Sciatic nerve (tissue), 2 donors: ENCODE measurements at regions not wholly inside any gene's neighbourhood (a gene's known extent, or its start where the extent isn't known, plus 50 kb on each side); places are given as distances from the start of the nearest gene placed in this dataset.

Experiments
- ATAC-seq: fragments of 200-7000 bp; cut with Tn5 transposase; one replicate; pipeline ENCODE4 v1.9.1; 2020; ENCODE audit warnings: mild to moderate bottlenecking, moderate library complexity
- DNase-seq: peaks from one replicate; pipeline ENCODE4 v3.0.0-alpha.2; 2020; ENCODE audit warnings: low spot score
- intact Hi-C: fragments of 100-400 bp; cut with DNase I; formaldehyde crosslinking; loops from one replicate; pipeline ENCODE4 v1.14.2; 2022
- donor health status: DM: no; HTN: no; CAD: no.
- donor health status: DM: no; HTN: no; CAD: no.

DNA sequence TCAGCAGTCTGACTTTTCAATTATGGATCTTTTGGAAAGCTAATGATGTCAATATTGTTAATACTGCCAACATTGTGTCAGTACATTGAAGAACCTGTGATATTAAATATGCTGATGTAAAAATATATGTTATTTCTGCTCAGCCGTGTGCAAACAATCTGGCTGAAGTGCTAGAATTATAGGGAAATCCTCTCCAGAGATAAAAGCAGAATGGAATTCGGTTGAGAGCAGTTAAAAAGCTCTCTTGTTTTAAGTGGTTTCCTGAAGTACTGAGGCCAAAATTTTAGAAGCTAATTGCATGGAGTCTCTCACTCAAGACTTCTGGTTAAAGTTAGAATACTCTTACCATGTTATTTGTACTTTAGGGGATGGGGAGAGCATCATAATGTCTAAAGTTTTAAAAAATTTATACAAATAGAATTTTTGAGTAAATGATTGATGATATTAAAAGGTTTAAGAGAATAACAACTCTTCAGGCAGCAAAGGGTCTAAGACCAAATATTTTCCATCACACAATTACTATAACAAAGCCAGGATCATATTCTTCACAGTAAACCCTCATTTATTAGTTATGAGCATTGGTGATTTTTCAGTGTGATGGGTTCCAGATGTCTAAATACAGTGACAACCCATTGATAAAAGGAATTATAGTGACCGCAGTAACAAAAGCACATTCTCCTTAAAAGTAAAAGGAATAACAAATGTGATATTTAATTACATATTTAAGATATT is 834.2 kb upstream of the CXADR start:
- DNase-seq (no peak), ATAC-seq (peak; percentile 55)
- intact Hi-C loops, result no loop called here

DNA sequence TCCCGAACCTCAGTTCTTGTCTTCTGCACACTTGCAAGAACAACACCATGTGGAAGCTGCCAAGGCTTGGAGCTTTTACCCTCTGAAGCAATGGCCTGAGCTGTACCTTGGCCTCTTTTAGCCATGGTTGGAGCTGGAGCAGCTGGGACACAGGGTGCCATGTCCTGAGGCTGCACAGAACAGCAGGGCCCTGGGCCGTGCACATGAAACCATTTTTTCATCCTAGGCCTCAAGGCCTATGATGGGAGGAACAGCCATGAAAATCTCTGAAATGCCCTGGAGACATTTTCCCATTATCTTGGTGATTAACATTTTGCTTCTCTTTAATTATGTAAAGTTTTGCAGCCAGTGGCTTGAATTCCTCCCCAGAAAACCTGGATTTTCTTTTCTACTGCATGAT is 817.8 kb upstream of the CXADR start:
- intact Hi-C loops, result no loop called here
- DNase-seq (no peak), ATAC-seq (no peak)

DNA sequence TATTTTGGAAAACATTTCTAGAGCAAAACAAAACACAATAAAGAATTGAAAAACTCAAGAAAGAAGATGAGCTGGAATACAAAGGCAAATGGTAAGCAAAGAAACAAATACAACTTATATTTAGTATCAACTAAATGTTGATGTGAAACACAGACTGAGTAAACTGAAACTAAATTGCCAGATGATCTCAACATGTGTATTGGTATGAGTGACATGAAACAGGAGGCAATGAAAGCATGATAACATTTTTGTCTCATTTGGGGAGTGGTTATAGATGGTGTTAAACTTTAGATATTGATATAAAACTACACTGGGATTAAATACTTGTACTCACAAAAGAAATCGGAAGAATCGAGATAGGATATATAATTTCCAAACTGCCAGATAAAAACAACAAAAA is 805.6 kb upstream of the CXADR start:
- DNase-seq (no peak), ATAC-seq (no peak)
- intact Hi-C loops, result loop anchor here (5.0 kb wide), 1 partner anchor 1880 kb away; no protein-coding TSS in a partner anchor

DNA sequence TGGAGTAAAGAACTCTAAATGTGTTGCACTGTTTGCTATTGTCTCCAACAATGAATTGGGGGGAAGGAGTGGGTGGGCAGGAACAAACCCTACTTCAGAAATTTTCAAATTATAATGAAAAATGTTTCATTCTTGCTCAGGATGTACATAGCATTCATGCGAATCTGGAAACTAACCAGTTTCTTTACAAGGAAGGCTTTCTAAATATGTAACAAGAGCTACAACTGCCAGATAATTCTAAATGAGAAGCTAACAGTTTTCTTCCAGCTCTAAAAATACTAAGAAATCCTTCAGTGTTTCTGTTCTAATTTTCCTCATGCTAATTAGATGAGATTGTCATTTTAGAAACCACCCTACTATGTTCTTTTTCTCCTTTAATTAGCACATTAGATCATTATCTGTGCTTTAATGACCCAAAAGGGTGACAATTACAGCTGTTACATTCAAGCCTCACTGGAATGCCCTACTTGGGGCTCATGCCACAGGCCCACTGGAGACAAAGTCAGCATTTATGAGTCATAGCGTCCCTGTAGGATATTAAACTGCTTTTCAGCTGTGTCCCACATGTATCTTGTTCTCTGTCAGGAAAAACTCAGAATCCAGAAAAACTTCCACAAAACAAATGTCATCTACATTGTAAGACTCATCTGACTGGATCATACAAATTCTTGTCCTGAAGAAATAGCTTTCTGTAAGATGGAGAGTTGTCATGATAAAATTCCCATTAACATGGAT is 804.6 kb upstream of the CXADR start:
- ATAC-seq (peak; percentile 62), DNase-seq (no peak)
- intact Hi-C loops, result loop anchor here (5.0 kb wide), 1 partner anchor 1881 kb away; no protein-coding TSS in a partner anchor

DNA sequence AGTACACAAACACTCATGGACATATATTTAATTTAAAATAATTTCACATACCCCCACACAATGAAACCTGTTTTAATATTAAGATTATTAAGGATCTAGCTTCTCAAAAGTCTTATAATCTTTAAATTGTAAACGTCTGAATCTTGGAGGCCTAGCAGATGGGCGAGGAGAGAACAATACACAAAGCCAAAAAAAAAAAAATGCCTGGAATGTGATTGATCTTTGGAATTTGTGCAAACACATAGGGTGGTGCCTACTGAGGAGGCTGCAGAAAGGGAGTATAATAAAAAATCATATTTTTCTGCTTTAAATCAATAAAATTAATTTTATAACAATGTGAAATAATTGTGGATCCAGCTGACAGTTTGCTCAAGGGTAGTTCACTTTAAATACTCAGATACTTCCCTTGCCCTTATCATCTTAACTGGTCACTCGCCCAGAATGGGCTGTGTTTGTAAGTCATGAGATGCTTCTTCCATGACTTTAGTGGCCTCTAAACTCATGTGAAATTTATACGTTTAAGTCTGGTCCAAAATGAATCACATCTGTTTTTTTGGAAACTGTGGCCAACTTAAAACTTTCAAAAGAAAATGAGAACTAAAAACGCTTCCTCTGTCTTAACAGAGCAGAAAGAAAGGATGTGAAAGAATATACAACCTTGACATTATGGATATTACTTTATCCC is 802.8 kb upstream of the CXADR start:
- DNase-seq, result no peak
- ATAC-seq, result peak; percentile 51
- intact Hi-C loops, result loop anchor here (5.0 kb wide), 1 partner anchor 1883 kb away; no protein-coding TSS in a partner anchor

DNA sequence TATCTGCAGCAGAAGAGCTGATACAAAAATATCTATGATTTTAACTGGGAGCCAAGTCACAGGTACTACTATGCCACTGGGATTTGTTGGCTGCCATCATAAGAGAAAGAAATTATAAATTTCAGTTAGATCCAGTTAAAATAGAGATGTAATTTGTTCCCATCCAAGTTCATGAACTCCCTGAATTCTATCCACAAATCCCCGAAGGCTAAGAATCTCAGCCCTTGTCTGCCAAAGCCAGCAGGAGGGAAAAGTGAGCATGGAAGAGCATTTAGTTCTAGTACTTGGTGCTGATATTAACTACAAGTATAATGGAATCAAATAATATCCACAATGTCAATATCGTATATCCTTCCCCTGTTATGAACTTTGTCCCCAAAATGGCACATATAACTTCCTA is 801.1 kb upstream of the CXADR start:
- ATAC-seq, result peak; percentile 66
- intact Hi-C loops, result no loop called here
- DNase-seq, result no peak

DNA sequence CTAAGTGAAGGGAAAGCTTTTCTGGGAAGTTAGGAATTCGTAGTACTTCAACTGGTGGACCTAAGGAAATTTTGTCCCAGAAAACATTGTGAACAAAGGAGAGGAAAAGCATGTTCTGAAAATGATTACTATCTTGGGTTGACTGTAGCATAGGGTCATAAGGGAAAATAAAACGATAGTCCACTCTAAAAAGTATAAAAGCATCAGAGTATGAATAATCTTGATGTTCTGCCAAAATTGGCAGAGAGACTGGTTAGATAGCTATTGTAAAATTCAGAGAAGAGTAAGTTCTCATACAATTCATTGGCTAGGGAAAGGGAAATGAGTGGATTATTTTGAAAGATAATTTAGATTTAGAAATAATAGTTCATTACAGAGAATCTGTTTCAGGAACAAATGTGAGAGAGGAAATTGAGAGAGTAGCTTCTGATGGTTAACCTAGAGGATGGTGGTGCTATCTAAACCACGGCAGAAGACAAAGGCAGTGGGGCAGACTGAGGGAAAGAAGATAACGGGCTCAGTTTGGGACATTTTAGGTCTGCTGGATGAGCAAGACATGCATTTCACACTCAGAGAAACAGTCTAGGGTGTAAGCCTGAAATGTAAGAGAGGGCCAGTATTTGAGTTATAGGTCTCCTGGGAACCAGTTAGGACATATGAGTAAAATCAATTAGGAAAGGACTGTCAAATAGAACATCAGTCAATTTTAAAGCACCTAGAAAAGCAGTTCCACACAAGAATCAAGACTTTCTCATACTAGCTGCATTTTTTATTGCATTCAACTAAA is 799.3 kb upstream of the CXADR start:
- intact Hi-C loops, result no loop called here
- peak; percentile 31 for ATAC-seq
- DNase-seq, result no peak

DNA sequence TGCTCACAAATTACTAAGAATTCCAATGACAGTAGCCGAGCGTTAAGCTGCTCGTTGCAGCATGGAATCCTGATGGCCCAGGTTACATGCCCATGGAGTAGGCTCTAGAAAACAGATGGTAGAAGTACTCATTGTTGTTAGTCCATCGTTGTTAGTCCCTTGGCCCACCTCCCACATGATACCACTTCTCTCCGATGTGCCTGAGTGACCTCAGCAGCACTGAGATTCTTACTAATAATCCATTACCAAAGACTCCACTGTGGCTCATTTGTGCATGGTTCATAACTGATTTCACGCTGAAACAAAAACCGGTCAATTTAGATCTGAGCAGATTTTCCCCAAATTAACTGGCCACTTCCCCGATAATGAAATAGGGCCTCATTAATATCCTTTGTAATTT is 772.3 kb upstream of the CXADR start:
- intact Hi-C loops, result no loop called here
- ATAC-seq (no peak), DNase-seq (no peak)

DNA sequence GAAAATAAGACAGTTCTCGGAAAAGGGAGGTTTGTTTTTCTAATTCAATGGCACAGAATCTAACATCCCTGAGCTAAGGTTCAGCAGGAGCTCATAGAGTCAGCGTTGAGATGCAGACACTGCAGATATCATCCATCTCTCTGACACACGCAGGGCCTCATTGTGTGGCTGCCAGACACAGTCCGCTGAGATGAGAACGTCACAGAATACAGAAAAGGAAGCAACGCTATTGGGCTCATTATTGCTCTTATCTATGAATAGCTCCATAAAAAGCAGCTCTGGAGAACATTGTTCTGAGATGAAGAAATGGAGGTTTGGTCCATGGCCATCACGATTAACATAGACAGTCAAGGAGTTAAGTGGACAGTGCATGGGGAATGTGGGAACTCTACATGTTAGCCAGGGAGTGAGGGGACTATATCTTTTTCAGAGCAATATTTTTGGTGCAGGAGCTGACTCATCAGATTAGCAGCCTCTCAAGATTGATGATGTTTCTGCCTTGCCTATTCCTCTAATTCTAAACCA is 771.6 kb upstream of the CXADR start:
- no peak for DNase-seq
- intact Hi-C loops, result no loop called here
- no peak for ATAC-seq

DNA sequence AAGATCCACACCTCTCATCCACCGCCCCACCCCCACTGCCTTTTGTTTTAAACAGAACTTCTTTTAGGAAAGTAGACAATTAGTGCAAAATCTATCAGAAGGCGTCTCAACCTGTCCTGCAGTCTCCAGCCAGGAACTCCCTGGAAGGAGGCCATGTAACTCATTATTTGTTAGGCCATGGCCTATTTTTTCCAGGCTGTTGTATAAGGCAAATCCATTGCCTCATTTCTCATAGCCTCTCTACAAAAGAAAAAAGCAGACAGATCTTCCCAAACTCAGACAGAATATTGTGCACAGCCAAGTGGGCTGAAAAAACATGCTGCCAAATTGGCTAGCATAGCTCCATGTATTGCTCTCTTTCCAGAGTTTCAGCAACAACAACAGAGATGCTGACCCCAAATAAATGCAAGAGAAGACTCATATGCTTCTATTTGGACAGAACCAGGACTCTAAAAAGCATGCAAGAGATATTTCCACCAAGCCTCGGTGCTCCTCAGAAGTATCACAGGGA is 770.7 kb upstream of the CXADR start:
- DNase-seq (no peak), ATAC-seq (peak; percentile 68)
- intact Hi-C loops, result no loop called here

DNA sequence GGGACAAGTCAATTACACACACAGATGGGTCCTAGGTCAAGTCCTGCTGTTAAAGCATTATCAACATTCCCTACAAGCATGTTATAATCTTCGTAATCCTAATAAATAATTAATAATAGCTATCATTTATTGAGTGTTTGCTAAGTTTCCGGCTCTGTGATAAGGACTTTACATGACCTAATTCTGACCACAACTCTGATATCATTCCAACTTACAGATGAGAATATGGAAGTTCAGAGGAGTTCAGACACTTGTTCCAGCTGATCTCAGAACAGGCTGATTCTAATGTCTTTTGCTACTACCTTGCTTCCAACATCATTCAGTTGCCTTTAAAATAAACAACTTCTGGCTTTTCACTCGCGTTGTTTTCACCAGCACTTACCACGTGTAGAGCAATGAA is 770.1 kb upstream of the CXADR start:
- ATAC-seq, result no peak
- intact Hi-C loops, result no loop called here
- no peak for DNase-seq

DNA sequence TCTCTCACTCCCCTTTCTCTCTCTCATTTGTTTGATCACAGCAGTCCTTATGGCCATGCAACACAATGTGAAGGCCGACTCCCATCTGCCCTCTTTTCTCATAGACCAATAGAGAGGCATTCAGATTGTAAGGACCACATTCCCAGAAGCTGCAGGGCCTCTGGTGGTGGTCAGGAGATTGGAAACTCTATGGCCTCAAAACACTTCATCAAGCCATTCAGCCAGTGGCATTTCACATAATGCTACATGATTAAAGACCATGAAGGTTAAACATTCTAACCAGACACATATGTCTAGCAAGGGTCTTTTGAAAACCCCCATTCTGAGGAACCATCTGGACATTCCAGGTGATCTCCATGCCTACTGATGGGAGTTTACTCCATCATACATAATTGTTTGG is 769.5 kb upstream of the CXADR start:
- no peak for ATAC-seq
- intact Hi-C loops, result no loop called here
- no peak for DNase-seq

DNA sequence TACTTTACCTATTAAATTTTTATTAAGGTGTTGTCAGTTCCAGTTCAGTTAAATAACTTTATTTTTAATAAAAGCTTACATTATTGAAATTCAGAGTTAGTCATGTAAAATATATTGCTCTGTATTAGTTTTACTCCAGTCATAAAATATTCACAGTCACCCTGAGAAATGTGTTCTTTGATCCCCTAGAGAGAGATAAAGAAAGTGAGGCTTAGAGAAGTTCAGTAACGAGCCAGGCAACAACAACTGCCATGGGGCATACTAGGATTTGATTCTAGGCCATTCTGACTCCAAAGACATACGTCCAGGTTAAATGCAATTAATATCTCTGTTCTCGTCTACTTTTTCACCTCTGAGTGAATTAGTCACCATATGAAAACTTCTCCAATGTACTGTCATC is 761.9 kb upstream of the CXADR start:
- no peak for ATAC-seq
- DNase-seq, result no peak
- intact Hi-C loops, result no loop called here

DNA sequence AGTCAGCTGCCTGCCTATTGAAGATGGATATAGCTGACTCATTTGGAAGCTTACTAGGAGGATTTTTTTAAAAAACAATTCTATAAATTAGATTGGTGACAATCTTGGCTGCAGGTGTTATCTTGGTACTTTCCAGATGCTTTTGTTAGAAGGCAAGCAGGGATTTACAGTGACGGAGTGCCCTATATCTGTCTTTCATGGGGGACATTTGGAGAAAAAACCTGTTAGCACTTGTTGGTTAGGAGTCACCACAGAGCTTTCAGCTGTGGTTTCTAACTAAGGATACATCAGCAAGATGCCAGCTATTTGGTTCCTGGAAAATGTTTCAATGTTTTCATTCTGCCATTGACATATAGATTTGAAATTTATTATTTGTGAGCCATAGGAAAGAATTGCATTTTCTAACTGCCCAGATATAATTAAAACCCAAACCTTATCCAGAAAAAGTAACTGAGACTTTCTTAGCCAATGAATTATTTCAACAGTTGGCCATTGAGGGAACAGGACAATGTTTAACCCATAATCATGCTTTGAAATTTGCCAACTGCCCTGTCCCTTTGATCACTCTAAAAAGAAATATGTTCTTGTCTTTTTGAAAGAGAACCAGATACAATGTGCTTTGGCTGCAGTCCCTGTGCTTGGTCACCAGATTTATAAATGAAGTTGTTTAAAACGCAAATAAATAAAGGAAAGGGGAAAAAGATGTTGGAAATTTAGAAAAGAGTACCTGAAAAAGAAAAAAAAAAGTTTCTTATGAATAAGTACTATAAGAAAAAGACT is 761.0 kb upstream of the CXADR start:
- no peak for DNase-seq
- intact Hi-C loops, result no loop called here
- no peak for ATAC-seq

DNA sequence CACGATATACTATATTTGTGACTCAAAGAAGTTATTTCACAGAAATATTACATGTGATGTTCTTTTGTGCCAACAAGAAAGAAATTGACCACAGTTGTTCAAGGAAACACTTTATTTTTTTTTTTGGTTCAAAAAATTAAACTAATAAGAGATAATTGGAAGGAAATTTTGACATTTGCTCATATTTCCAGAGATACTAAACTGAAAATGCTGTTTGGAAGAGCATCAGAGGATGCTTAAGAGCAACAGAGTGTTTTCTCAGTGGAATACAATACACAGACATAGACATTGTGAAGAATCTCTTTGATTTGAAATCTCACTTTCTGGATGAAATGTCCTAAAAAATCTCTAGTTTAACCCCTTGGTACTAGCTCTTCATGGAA is 760.4 kb upstream of the CXADR start:
- ATAC-seq (no peak), DNase-seq (no peak)

DNA sequence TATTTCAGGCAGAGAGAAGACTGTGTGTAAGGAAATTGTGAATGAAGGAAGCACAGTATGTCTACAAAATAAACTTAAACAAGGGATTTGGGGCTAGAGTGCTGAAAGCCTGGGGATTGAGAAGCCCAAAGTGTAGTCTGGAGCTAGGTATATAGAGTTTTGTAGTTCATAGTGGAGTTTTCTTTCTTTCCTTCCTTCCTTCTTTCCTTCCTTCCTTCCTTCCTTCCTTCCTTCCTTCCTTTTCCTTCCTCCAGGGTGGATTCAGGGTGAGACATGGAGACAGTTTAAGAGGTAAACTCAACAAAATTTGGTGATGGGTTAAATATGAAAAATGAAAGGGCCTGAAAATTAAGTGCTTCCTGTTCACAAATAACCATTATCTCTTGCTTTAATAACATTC is 757.8 kb upstream of the CXADR start:
- ATAC-seq, result no peak
- DNase-seq, result no peak
- intact Hi-C loops, result no loop called here

More for the DNA sequence above, 760.4 kb upstream of the CXADR start:
- intact Hi-C loops, result no loop called here

DNA sequence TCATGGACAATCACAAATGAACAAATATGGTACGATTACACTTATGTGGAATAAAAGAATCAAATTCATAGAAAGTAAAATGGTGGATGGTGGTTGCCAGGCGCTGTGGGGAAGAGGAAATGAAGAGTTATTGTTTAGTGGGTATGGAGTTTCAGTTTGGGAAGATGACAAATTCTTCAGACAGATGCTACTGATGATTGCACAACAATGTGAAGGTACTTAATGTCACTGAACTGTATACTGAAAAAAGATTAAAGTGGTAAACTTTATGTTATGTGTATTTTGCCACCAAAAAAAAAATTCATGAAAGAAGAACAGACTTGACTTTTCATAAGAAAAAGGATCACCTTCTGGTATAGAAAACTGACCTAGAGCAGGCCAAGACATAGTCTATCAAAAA is 745.6 kb upstream of the CXADR start:
- DNase-seq (no peak), ATAC-seq (no peak)
- intact Hi-C loops, result no loop called here

DNA sequence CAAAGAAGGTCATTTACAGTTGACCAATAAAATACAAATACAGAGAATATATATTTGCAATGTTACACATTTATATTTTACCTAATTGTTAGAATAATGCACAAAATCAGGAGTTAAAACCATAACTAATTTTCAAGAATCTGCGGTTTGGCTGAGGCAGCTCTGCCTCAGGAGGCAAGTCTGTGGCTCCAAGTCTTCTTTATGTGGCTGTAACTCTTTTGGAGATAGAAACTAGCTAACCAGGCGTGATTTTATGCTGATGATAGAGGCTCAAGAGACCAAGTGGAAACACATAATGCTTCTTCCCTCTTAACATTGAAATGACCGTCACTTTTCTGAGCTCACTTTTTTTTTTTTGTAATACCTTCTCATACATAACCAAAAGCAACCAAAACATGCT is 744.7 kb upstream of the CXADR start:
- intact Hi-C loops, result no loop called here
- no peak for DNase-seq
- peak; percentile 49 for ATAC-seq
